ENCODE measurements at regions not wholly inside any gene's neighbourhood (a gene's known extent, or its start where the extent isn't known, plus 50 kb on each side); places are given as distances from the start of the nearest gene placed in this dataset.

- TF ChIP-seq FOXK2 (IDR thresholded peaks at IDR 0.05) (no peak), MZF1 (CRISPR knock-in tag; IDR thresholded peaks at IDR 0.05; ENCODE audit: borderline replicate concordance) (no peak), MYC (CRISPR knock-in tag; IDR thresholded peaks at IDR 0.05; ENCODE audit: borderline replicate concordance) (no peak), CHCHD3 (CRISPR knock-in tag; IDR thresholded peaks at IDR 0.05) (no peak), POLR2A (IDR thresholded peaks at IDR 0.05; ENCODE audit: insufficient read depth in 1 of 2, low read depth in 2 of 2, low read length in 2 of 2) (no peak), ZBTB40 (IDR thresholded peaks at IDR 0.05) (no peak), ZBTB40 (CRISPR knock-in tag; IDR thresholded peaks at IDR 0.05) (no peak), ZBTB46 (CRISPR knock-in tag; IDR thresholded peaks at IDR 0.05; ENCODE audit: borderline replicate concordance) (no peak), NFYB (CRISPR knock-in tag; IDR thresholded peaks at IDR 0.05) (no peak), IRF2 (CRISPR knock-in tag; IDR thresholded peaks at IDR 0.05) (no peak), EZH2 (conservative IDR thresholded peaks at IDR 0.05; ENCODE audit: low read depth, low read length) (no peak)
Observed at GRCh38 chr15:46080016-46080415, 445.2 kb downstream of the SQOR start.
